HuH-7 (cell line): ENCODE measurements at regions not wholly inside any gene's neighbourhood (a gene's known extent, or its start where the extent isn't known, plus 50 kb on each side); places are given as distances from the start of the nearest gene placed in this dataset.
A peak's percentile ranks its signal among the peaks of the same experiment; 100 is the strongest.
"Not testable (repeated sequence)": the region's sequence is repeated elsewhere in the genome, so short reads cannot be mapped to it uniquely, and the experiment has no call there.

Experiments used
- DNase-seq: peaks from one replicate; pipeline ENCODE4 v3.0.0; 2011; ENCODE audit warnings: low spot score

DNA sequence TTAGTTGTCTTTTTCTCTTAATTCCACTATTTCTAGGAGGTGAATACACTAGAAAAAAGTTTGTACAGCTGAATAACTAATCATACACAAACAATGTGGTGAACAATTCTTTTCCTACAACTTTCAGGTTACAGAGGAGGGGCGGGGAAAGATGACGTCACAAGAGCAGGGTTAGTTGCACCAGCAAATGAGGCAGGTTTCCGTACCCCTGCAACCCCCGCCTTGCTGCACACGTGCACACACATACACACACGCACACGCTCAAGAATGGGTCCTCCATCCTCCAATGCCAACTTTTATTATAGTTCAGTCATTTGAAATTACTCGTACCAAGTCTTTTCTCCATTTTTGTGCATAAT is 122.8 kb downstream of the ARL4C start:
- no peak for DNase-seq

GRCh38 chr2:234373481-234374149 is 123.3 kb downstream of the ARL4C start:
- DNase-seq, result no peak

- no peak for DNase-seq
These were observed 123.8 kb downstream of the ARL4C start for GRCh38 chr2:234373060-234373459.

- no peak for DNase-seq
These were observed 124.4 kb downstream of the ARL4C start for GRCh38 chr2:234372506-234372905.

- no peak for DNase-seq
These were observed 128.0 kb downstream of the ARL4C start for GRCh38 chr2:234368861-234369261.

DNA sequence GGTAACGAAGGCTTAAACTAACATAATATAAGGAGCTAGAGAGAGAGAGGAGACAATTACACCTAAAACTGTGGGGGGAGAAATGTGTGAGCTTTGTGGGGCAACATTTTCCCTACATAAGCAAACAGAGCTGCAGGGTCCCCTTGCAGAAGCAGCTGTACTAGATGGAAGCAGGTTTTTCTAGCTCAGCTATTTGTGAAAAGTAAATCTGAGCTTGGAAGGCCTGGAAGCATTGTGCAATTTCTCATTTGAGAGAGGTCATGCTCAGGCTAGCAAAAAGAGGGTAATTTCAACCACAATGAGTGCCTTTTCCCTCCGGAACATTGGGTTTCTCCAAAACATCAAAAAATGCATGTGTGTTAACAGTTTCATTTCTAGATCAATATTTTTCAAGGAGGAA is 130.0 kb downstream of the ARL4C start:
- DNase-seq, result no peak

DNA sequence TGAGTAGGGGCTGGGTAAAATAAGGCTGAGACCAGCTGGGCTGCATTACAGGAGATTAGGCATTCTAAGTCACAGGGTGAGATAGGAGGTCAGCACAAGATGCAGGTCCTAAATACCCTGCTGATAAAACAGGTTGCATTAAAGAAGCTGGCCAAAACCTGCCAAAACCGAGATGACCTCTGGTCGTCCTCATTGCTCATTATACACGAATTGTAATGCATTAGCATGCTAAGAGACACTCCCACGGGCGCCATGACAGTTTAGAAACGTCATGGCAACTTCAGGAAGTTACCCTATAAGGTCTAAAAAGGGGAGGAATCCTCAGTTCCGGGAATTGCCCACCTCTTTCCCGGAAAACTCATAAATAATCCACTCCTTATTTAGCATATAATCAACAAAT is 132.2 kb downstream of the ARL4C start:
- no peak for DNase-seq

GRCh38 chr2:234363647-234364294 is 133.1 kb downstream of the ARL4C start:
- no peak for DNase-seq

- DNase-seq, result peak; percentile 17
These were observed 133.8 kb downstream of the ARL4C start for GRCh38 chr2:234363011-234363487.

GRCh38 chr2:234360313-234360975 is 136.4 kb downstream of the ARL4C start:
- not testable (repeated sequence) for DNase-seq

GRCh38 chr2:234357666-234358065 is 139.2 kb downstream of the ARL4C start:
- no peak for DNase-seq

DNA sequence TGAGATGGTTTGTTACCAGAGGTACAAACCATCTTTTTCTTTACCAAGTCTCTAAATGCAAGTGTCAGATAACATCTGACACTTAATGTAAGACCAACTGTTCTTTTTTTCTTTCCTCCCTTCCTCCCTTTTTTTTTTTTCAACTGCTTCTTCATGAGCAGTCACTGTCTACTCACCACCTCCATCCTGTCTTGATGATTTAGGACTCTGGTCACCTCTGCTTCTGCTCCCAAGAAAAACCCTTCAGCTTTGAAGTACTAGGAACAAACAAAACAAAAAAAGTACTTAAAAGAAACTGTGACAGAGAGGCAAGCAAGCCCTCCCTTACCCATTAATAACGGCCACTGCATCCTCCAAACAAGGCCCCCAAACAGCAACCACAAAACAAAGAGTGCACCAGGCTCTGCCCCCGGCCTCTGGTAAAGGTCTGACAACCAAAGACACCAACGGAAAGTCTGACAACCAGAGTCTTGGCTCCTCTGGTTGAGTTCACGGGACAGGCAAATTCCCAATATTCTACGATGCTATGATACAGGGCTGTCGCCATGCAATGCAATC is 141.0 kb downstream of the ARL4C start:
- no peak for DNase-seq

DNA sequence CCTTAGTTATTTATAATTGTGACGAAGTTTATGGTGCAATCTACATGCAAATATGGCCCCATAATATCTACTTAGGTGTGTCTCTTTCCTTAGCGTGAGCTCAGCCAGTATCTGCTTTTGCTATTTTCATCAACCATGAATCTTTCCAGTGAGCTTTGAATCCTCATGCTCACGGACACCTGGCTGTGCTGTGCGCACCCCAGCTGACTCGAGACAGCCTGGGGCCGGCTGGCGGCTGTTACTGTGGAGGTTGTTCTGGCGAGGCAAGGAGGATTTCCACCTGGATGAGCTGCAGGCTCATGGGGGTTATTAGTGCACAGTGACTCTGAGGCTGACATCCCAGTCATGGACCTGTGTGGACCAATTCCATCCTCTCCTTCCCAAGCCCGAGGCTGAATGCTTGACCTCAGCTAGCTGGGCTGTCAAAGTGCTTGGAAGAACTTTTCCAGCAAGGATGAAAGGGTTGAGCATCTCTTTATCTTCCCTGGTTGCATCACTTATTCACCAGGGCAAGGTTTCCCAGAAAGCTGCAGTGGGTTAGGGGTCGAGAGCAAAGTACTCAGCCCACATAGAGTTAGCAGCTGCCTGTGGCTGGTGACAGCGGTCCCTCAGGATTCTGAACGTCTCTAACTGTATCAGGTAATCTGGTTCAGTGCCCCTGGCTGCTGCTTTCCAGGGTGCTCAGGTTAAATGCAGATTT is 141.7 kb downstream of the ARL4C start:
- no peak for DNase-seq

DNA sequence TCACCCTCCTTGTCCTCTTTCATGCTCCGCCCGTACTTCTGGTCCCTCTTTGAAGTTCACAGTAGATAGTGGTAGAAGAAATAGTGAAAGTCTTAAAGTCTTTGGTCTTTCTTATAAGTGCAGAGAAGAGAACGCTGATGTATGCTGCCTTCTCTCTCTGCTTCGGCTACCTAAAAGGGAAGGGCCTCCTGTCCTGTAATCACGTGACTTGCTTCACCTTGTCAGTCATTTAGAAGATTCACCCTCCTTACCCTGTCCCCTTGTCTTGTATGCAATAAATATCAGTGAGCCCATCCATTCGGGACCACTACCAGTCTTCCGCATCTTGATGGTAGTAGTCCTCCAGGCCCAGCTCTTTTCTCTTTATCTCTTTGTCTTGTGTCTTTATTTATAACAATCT is 144.6 kb downstream of the ARL4C start:
- DNase-seq, result no peak

DNA sequence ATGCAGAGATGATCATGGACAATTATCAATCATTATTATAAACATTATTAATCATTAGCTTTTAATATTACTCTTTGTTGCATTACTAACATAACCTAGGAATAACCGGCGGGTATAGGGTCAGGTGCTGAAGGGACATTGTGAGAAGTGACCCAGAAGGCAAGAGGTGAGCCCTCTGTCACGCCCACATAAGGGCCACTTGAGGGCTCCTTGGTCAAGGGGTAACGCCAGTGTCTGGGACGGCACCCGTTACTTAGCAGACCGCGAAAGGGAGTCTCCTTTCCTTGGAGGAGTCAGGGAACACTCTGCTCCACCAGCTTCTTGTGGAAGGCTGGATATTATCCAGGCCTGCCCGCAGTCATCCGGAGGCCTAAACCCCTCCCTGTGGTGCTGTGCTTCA is 145.0 kb downstream of the ARL4C start:
- DNase-seq, result not testable (repeated sequence)

- DNase-seq, result no peak
These were observed 148.8 kb downstream of the ARL4C start for GRCh38 chr2:234348081-234348480.

GRCh38 chr2:234345921-234346320 is 151.0 kb downstream of the ARL4C start:
- no peak for DNase-seq

- DNase-seq, result no peak
These were observed 152.9 kb downstream of the ARL4C start for GRCh38 chr2:234344012-234344411.

DNA sequence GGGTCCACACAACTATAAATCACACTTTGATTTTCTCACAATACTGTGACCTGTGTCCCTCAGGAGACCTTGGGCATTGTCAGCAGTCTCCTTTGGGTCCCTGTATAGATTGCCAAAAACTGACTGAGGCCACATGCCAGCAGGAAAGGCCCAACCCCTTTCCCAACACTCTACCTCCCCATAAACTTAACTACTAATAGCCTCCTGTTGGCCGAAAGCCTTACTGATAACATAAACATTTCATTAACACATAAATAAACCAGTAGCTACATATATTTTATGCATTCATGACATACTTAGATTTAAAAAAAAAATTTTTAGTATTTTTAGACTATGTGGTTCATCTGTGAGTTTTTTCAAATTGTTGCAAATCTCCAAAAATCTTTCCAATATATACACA is 153.5 kb downstream of the ARL4C start:
- no peak for DNase-seq

- DNase-seq, result no peak
These were observed 155.4 kb downstream of the ARL4C start for GRCh38 chr2:234341306-234341985.

GRCh38 chr2:234339501-234339900 is 157.4 kb downstream of the ARL4C start:
- DNase-seq, result no peak

GRCh38 chr2:234339011-234339410 is 157.9 kb downstream of the ARL4C start:
- no peak for DNase-seq
